GM06990 (cell line): ENCODE measurements at regions not wholly inside any gene's neighbourhood (a gene's known extent, or its start where the extent isn't known, plus 50 kb on each side); places are given as distances from the start of the nearest gene placed in this dataset.
"Not testable (repeated sequence)": the region's sequence is repeated elsewhere in the genome, so short reads cannot be mapped to it uniquely, and the experiment has no call there.

ENCODE experiments used
- DNase-seq: peaks from one replicate; pipeline ENCODE4 v3.0.0-alpha.2; 2011; ENCODE audit not compliant: insufficient read length; ENCODE audit errors: extremely low read depth
- H3K27me3 ChIP-seq: replicated peaks from 2 replicates; pipeline ENCODE4 v1.6.0; 2011; ENCODE audit warnings: low read length; ENCODE audit not compliant: control insufficient read depth, insufficient read depth
- H3K36me3 ChIP-seq: 2 replicates; pipeline ENCODE4 v1.5.1; 2011; ENCODE audit warnings: low read length; ENCODE audit not compliant: control insufficient read depth, insufficient read depth
- H3K4me3 ChIP-seq: replicated peaks from 2 replicates; pipeline ENCODE4 v1.5.1; 2011; ENCODE audit warnings: low read depth, mild to moderate bottlenecking, control low read depth, low read length
- CTCF ChIP-seq: IDR thresholded peaks from 2 replicates; pipeline ENCODE4 v1.5.1; 2011; ENCODE audit warnings: low read length, control low read depth, mild to moderate bottlenecking, inconsistent platforms; ENCODE audit not compliant: insufficient read depth, poor library complexity, severe bottlenecking

GRCh38 chr2:144776766-144777165 lies 256.8 kb upstream of the ZEB2 start:
- no peak for TF ChIP-seq CTCF
- Histone ChIP-seq H3K4me3 (no peak overlapping the region), H3K27me3 (no peaks in the 10 kb centered on the region), H3K36me3 (no peaks in the 10 kb centered on the region)
- no peak for DNase-seq

DNA sequence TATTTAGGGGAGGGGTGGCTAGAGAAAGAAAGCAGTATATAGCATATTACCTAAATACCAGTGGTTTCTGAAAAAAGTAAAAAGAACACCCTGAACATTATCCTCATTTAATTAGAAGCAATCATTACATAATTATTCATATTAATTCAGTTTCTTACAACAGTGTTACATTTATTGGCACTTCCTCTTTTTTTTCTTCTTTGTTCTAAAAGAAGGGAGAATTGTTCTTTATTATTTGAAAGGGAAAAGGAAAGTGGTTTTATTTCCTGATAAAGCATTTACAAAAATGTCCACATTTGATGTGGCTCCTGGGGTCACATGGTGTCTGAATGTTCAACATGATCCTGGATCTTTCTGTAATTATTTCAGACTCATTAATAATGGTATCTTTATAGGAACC lies 254.9 kb upstream of the ZEB2 start:
- no peak overlapping the region for H3K4me3 ChIP-seq
- DNase-seq, result no peak
- TF ChIP-seq CTCF, result no peak

DNA sequence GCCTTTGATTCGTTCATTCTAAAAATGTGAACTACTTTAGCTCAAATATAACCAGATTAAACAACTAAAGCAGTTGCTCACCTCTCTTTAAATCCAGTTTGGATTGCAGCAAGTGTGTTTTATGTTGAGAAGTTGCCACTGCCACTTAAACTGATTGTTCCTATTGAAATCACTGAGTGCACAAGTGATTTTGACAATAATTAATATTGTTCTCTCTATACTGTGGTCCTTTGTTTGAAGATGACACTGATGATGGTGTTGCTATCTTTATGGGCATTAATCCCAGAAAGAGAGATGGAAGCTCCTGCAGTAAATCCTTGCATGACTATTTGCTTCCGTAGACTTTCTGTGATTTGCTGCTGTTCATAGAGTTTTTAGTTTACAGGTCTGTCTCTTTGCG lies 251.4 kb upstream of the ZEB2 start:
- Histone ChIP-seq H3K4me3 (no peak overlapping the region), H3K27me3 (no peaks in the 10 kb centered on the region), H3K36me3 (no peaks in the 10 kb centered on the region)
- DNase-seq, result no peak
- no peak for TF ChIP-seq CTCF

More for the DNA sequence above, 254.9 kb upstream of the ZEB2 start:
- Histone ChIP-seq H3K27me3 (no peaks in the 10 kb centered on the region), H3K36me3 (no peaks in the 10 kb centered on the region)

DNA sequence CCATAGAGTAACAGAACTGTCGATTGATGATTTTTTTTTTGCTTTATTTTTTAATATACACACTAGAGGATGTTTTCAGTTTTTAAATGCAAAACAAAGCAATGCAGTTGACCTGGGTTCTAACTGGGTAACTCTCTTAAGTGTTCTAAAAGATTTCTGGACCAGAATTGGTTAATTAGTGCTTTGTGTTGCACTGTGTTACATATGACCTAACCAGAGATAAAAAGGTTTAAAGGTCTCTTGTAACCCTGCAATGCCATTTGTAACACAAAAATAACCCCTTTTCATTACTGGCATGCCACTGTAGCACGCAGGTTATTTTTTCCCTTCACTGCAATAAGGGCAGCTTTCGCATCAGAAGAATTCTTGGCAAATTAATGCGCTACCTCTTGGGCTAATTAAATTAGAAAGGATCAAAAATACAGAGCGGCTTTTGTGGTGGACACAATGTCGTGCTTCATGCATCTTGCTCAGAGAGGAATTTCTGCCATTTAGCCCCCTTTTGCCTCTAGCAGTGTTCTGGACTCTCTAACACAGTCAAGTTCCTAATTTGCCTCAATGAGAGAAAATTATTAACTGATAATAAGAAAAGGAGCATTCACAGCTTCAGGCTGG lies 250.8 kb upstream of the ZEB2 start:
- DNase-seq, result no peak
- H3K27me3 ChIP-seq, result no peaks in the 10 kb centered on the region
- H3K36me3 ChIP-seq, result no peaks in the 10 kb centered on the region
- no peak overlapping the region for H3K4me3 ChIP-seq
- no peak for TF ChIP-seq CTCF

GRCh38 chr2:144760939-144761338 lies 241.0 kb upstream of the ZEB2 start:
- not testable (repeated sequence) for DNase-seq, H3K27me3 ChIP-seq

DNA sequence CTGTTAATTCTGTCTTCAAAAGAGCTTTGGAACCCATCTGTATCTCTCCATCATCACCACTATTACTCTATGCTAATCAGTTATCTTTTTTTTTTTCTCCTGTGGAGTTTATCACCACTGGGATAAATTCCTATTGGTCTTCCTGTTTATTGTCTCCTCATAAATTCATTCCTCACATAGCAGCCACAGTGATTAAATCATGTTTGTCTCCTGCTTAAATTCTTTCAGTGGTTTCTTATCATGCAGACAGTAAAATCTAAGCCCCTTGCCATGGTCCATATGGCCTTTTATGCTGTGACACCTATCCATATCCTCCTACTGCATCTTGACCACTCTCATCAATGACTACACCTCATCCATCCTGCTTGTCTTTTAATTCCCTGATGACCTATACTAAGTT lies 239.8 kb upstream of the ZEB2 start:
- DNase-seq, result no peak
- Histone ChIP-seq H3K27me3 (no peaks in the 10 kb centered on the region), H3K36me3 (no peaks in the 10 kb centered on the region), H3K4me3 (no peak overlapping the region)
- TF ChIP-seq CTCF, result no peak

More at GRCh38 chr2:144760939-144761338, 241.0 kb upstream of the ZEB2 start:
- H3K36me3 ChIP-seq, H3K4me3 ChIP-seq: not testable (repeated sequence)

- DNase-seq, H3K27me3 ChIP-seq, H3K36me3 ChIP-seq, H3K4me3 ChIP-seq: not testable (repeated sequence)
These were observed 238.3 kb upstream of the ZEB2 start for GRCh38 chr2:144758196-144758595.
